PC-3 (cell line): ENCODE measurements at regions not wholly inside any gene's neighbourhood (a gene's known extent, or its start where the extent isn't known, plus 50 kb on each side); places are given as distances from the start of the nearest gene placed in this dataset.

Experiments
- ATAC-seq: fragments of 200-7000 bp; cut with Tn5 transposase; 2 replicates; pipeline ENCODE4 v1.9.1; 2020; ENCODE audit warnings: mild to moderate bottlenecking, moderate library complexity
- BruUV-seq: library from RNA; stranded (reverse); fragments of 400-500 nt; replicated peaks from 2 replicates; lab custom pipeline; 2021; lab: Mats Ljungman, UMichigan
- CTCF ChIA-PET: fragments of 300-600 bp; sonication (Branson Sonifier 250); formaldehyde crosslinking; loops from one replicate; lab custom pipeline; 2022; ENCODE audit warnings: antibody characterized with exemption; lab: Charles Lee
- POLR2A ChIA-PET: fragments of 300-600 bp; sonication (Branson Sonifier 250); formaldehyde crosslinking; loops from one replicate; lab custom pipeline; 2022; ENCODE audit warnings: antibody characterized with exemption; ENCODE audit not compliant: unreplicated experiment; lab: Charles Lee
- DNase-seq: peaks from one replicate; pipeline ENCODE4 v3.0.0-alpha.2; 2015
- H2AFZ ChIP-seq: fragments of 300-600 bp; sonication (generic); 2 replicates; pipeline ENCODE4 v1.6.0; 2016; ENCODE audit warnings: antibody characterized with exemption, low read length
- H3F3A ChIP-seq: fragments of 300-600 bp; sonication (generic); one replicate; pipeline ENCODE4 v1.6.0; 2017; ENCODE audit warnings: antibody characterized with exemption, low read length, control low read depth, mild to moderate bottlenecking; ENCODE audit not compliant: unreplicated experiment
- H3K27ac ChIP-seq: fragments of 300-600 bp; sonication (generic); 2 replicates; pipeline ENCODE4 v1.5.1; 2016; ENCODE audit warnings: mild to moderate bottlenecking, low read length
- H3K27me3 ChIP-seq: fragments of 300-600 bp; sonication (generic); 2 replicates; pipeline ENCODE4 v1.6.1; 2016; ENCODE audit warnings: low read length, mixed read lengths
- H3K36me3 ChIP-seq: fragments of 300-600 bp; sonication (generic); 2 replicates; pipeline ENCODE4 v1.6.1; 2016; ENCODE audit warnings: low read depth, mixed run types, low read length, mixed read lengths
- H3K4me1 ChIP-seq: fragments of 300-600 bp; sonication (generic); 2 replicates; pipeline ENCODE4 v1.5.1; 2016; ENCODE audit warnings: low read length; ENCODE audit not compliant: insufficient read depth
- H3K4me2 ChIP-seq: fragments of 300-600 bp; sonication (generic); 2 replicates; pipeline ENCODE4 v1.6.0; 2016; ENCODE audit warnings: low read length
- H3K4me3 ChIP-seq: fragments of 300-600 bp; sonication (generic); 2 replicates; pipeline ENCODE4 v1.5.1; 2016; ENCODE audit warnings: mild to moderate bottlenecking, low read length, mixed read lengths
- H3K79me2 ChIP-seq: fragments of 300-600 bp; sonication (generic); 2 replicates; pipeline ENCODE4 v1.6.1; 2017; ENCODE audit warnings: low read length, mixed read lengths
- H3K9ac ChIP-seq: fragments of 300-600 bp; sonication (generic); 2 replicates; pipeline ENCODE4 v1.6.0; 2016; ENCODE audit warnings: mild to moderate bottlenecking, low read length
- H3K9me2 ChIP-seq: fragments of 300-600 bp; sonication (generic); replicated peaks from 2 replicates; pipeline ENCODE4 v1.6.1; 2016; ENCODE audit warnings: mixed run types, low read length, mixed read lengths
- H3K9me3 ChIP-seq: fragments of 300-600 bp; sonication (generic); 2 replicates; pipeline ENCODE4 v1.6.1; 2016; ENCODE audit warnings: low read length, mixed read lengths
- H4K20me1 ChIP-seq: fragments of 300-600 bp; sonication (generic); 2 replicates; pipeline ENCODE4 v1.6.1; 2016; ENCODE audit warnings: low read length, mixed read lengths
- CTCF ChIP-seq: fragments of 300-600 bp; sonication (generic); conservative IDR thresholded peaks from 2 replicates; pipeline ENCODE4 v1.5.1; 2017; ENCODE audit warnings: antibody characterized with exemption, low read depth, mild to moderate bottlenecking, low read length
- EZH2 ChIP-seq: fragments of 300-600 bp; sonication (generic); IDR thresholded peaks from one replicate; pipeline ENCODE4 v1.6.1; 2017; ENCODE audit warnings: antibody characterized with exemption, mild to moderate bottlenecking, low read length; ENCODE audit not compliant: unreplicated experiment
- EZH2phosphoT487 ChIP-seq: fragments of 300-600 bp; sonication (generic); IDR thresholded peaks from 2 replicates; pipeline ENCODE4 v1.6.1; 2018; ENCODE audit warnings: mild to moderate bottlenecking, antibody characterized with exemption, low read length, borderline replicate concordance
- intact Hi-C: fragments of 100-400 bp; cut with micrococcal nuclease; formaldehyde crosslinking; loops from 2 replicates; pipeline ENCODE4 v1.9.0; 2023

DNA sequence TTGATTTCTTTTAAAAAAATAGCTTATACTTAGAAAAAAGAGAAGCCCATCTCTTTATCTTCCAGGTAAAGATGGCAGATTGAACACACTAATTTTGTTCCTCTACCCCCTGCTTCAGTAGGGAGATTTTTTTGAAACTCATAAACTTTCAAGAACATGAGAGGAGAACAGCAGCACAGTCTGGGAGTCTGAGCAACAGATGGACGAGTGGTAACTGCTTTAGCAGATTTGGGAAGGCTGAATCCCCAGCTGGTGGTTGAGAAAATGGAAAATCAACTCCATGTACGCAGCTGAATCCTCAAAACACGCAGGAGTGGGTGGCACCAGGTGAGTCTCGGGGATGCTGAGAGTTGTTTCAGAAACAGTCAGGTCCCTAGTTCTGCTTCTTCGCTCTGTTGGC lies 114.6 kb upstream of the CTBP2 start:
- DNase-seq (no peak), ATAC-seq (no peak)
- BruUV-seq: no TSS peak
- Histone ChIP-seq H4K20me1 (no peaks in the 10 kb centered on the region), H3F3A (no peaks in the 10 kb centered on the region), H3K27ac (no peak overlapping the region), H3K4me2 (no peak overlapping the region), H3K79me2 (no peaks in the 10 kb centered on the region), H3K4me1 (no peaks in the 10 kb centered on the region), H3K9me2 (no peaks in the 10 kb centered on the region), H3K27me3 (no peaks in the 10 kb centered on the region), H3K36me3 (no peaks in the 10 kb centered on the region), H2AFZ (no peak overlapping the region), H3K9me3 (no peaks in the 10 kb centered on the region), H3K4me3 (no peak overlapping the region), H3K9ac (no peak overlapping the region)
- intact Hi-C loops: no loop called here
- TF ChIP-seq CTCF (no peak), EZH2 (no peak), EZH2phosphoT487 (no peak)
- ChIA-PET POLR2A (no interaction called here), CTCF (no interaction called here)

GRCh38 chr10:125273023-125273422 lies 112.7 kb upstream of the CTBP2 start:
- Histone ChIP-seq H3F3A (no peaks in the 10 kb centered on the region), H3K4me2 (no peak overlapping the region), H3K9me3 (no peaks in the 10 kb centered on the region), H3K36me3 (no peaks in the 10 kb centered on the region), H3K27me3 (no peaks in the 10 kb centered on the region), H3K27ac (no peak overlapping the region), H2AFZ (no peak overlapping the region), H3K9me2 (no peaks in the 10 kb centered on the region), H3K4me1 (no peaks in the 10 kb centered on the region), H3K9ac (no peak overlapping the region), H4K20me1 (no peaks in the 10 kb centered on the region), H3K4me3 (no peak overlapping the region), H3K79me2 (no peaks in the 10 kb centered on the region)
- BruUV-seq: no TSS peak
- DNase-seq (no peak), ATAC-seq (no peak)
- ChIA-PET CTCF (no interaction called here), POLR2A (no interaction called here)
- no peak for TF ChIP-seq EZH2
- TF ChIP-seq CTCF: no peak
- no peak for TF ChIP-seq EZH2phosphoT487
- intact Hi-C loops: no loop called here

- no peak overlapping the region for H3K4me3 ChIP-seq
- peaks cover 11% of the 10 kb centered on the region; the same call in 1 of the 2 replicates for H3K4me1 ChIP-seq
- no peak overlapping the region for H2AFZ ChIP-seq
- H4K20me1 ChIP-seq: no peaks in the 10 kb centered on the region
- H3K27me3 ChIP-seq: no peaks in the 10 kb centered on the region
- no peaks in the 10 kb centered on the region for H3K79me2 ChIP-seq
- H3K9ac ChIP-seq: no peak overlapping the region
- H3K9me3 ChIP-seq: no peaks in the 10 kb centered on the region
- H3K36me3 ChIP-seq: no peaks in the 10 kb centered on the region
- ChIA-PET POLR2A (no interaction called here), CTCF (no interaction called here)
- DNase-seq: no peak
- no TSS peak for BruUV-seq
- no peaks in the 10 kb centered on the region for H3F3A ChIP-seq
- ATAC-seq: no peak
- no peaks in the 10 kb centered on the region for H3K9me2 ChIP-seq
- intact Hi-C loops: no loop called here
- H3K27ac ChIP-seq: no peak overlapping the region
- H3K4me2 ChIP-seq: no peak overlapping the region
- TF ChIP-seq EZH2phosphoT487: no peak
- TF ChIP-seq CTCF: no peak
- no peak for TF ChIP-seq EZH2
Measured at GRCh38 chr10:125269716-125270115, 109.4 kb upstream of the CTBP2 start.
